HepG2 (cell line): ENCODE measurements at regions not wholly inside any gene's neighbourhood (a gene's known extent, or its start where the extent isn't known, plus 50 kb on each side); places are given as distances from the start of the nearest gene placed in this dataset.

Experiments
- CREB1 ChIP-seq, 2 experiments: fragments of 450-650 bp in 1 of 2; IDR thresholded peaks; 2 replicates each; pipeline ENCODE4 v1.6.1; 2016 to 2017; ENCODE audit warnings: control low read depth in 1 of 2, mild to moderate bottlenecking in 1 of 2, missing compliant biosample characterization in 1 of 2, missing genetic modification characterization in 1 of 2
- FOSL1 ChIP-seq: sonication (generic); formaldehyde crosslinking; IDR thresholded peaks from 2 replicates; pipeline ENCODE4 v1.9.0; 2021; ENCODE audit warnings: missing genetic modification reagents, borderline replicate concordance
- GZF1 ChIP-seq: sonication (generic); formaldehyde crosslinking; IDR thresholded peaks from 2 replicates; pipeline ENCODE4 v1.5.1; 2020; ENCODE audit warnings: mild to moderate bottlenecking, missing genetic modification reagents
- MTF1 ChIP-seq: sonication (generic); formaldehyde crosslinking; IDR thresholded peaks from 2 replicates; pipeline ENCODE4 v1.5.0; 2020; ENCODE audit warnings: missing genetic modification reagents
- ZBTB7A ChIP-seq: sonication (generic); formaldehyde crosslinking; IDR thresholded peaks from 2 replicates; pipeline ENCODE4 v1.8.0; 2022; ENCODE audit warnings: mild to moderate bottlenecking, missing genetic modification reagents
- ZNF776 ChIP-seq: sonication (generic); formaldehyde crosslinking; IDR thresholded peaks from 2 replicates; pipeline ENCODE4 v1.4.0; 2020; ENCODE audit warnings: mild to moderate bottlenecking, missing genetic modification reagents
- TF ChIP-seq, protein P1 (sequence below): sonication (generic); formaldehyde crosslinking; IDR thresholded peaks from 2 replicates; pipeline ENCODE4 v1.5.0; 2020; ENCODE audit warnings: missing genetic modification reagents

DNA sequence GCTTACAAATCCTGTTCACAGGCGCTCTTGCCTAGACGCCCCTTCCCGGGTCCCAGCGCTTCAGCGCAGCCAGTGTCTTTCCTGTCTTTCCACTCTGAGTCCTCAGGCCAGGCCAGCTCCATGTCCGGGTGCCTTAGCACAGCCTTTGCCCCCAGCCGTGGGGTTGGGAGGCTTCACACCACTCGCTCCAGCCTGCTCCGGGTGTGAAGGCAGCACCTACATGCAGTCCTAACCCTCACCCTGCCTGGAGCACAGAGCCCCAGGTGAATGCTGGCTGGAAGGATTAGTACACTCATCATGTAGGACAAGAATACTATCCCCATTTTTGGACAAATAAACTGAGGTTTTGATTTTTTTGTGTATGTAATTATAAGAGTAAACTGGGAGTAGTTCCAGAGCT is 81.7 kb upstream of the TMEM72 start:
- no peak for TF ChIP-seq MTF1
- TF ChIP-seq CREB1 (IDR thresholded peaks at IDR 0.05) = no peak
- TF ChIP-seq CREB1 (CRISPR knock-in tag; IDR thresholded peaks at IDR 0.05) = no peak
- TF ChIP-seq, protein P1, sequence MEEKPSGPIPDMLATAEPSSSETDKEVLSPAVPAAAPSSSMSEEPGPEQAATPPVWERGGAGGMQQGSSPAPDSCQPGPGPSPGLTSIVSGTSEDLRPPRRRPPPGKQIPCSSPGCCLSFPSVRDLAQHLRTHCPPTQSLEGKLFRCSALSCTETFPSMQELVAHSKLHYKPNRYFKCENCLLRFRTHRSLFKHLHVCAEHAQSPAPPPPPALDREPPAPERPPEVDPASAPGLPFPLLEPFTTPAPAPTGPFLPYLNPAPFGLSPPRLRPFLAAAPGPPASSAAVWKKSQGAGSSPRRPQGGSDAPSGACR (CRISPR knock-in tag) = no peak
- no peak for TF ChIP-seq FOSL1 (CRISPR knock-in tag)
- TF ChIP-seq ZNF776 = no peak
- TF ChIP-seq GZF1 (CRISPR knock-in tag) = no peak
- TF ChIP-seq ZBTB7A (CRISPR knock-in tag) = no peak
